Gastroesophageal sphincter (tissue), 4 donors: ENCODE measurements at regions not wholly inside any gene's neighbourhood (a gene's known extent, or its start where the extent isn't known, plus 50 kb on each side); places are given as distances from the start of the nearest gene placed in this dataset.
A peak's percentile ranks its signal among the peaks of the same experiment; 100 is the strongest.
"Not testable (repeated sequence)": the region's sequence is repeated elsewhere in the genome, so short reads cannot be mapped to it uniquely, and the experiment has no call there.

Source experiments
- ATAC-seq: fragments of 150-250 bp; one replicate; pipeline ENCODE4 v1.9.1; 2016; ENCODE audit warnings: mild to moderate bottlenecking, moderate library complexity
- H3K27ac ChIP-seq, 4 donors: fragments of 200-600 bp; sonication (generic) in 3 of 4; 1 replicate in 3 of 4; 2 replicates in 1 of 4; pipeline ENCODE4 v1.5.1; 2016 to 2019
- H3K27me3 ChIP-seq: fragments of 200-600 bp; sonication (generic); one replicate; pipeline ENCODE4 v1.5.1; 2019
- H3K36me3 ChIP-seq, 2 donors: fragments of 200-600 bp; sonication (generic); one replicate each; pipeline ENCODE4 v1.5.1; 2019; ENCODE audit warnings: control low read depth in 1 of 2
- H3K4me1 ChIP-seq, 3 donors: fragments of 200-600 bp; sonication (generic); 1 replicate in 2 of 3; 2 replicates in 1 of 3; pipeline ENCODE4 v1.5.1; 2016 to 2019; ENCODE audit warnings: control low read depth in 2 of 3
- H3K4me3 ChIP-seq, 2 donors: fragments of 200-600 bp; sonication (generic); one replicate each; pipeline ENCODE4 v1.5.1; 2019; ENCODE audit warnings: mild to moderate bottlenecking in 1 of 2, moderate library complexity in 1 of 2
- H3K9me3 ChIP-seq, 3 donors: fragments of 200-600 bp; sonication (generic); one replicate each; pipeline ENCODE4 v1.5.1; 2017 to 2019; ENCODE audit warnings: control low read depth in 2 of 3
- EP300 ChIP-seq: sonication (generic); formaldehyde crosslinking; IDR thresholded peaks from one replicate; pipeline ENCODE4 v1.6.1; 2017; ENCODE audit warnings: antibody characterized with exemption, mild to moderate bottlenecking
- POLR2A ChIP-seq, 2 donors: fragments of 450-650 bp; IDR thresholded peaks; one replicate each; pipeline ENCODE4 v1.6.1; 2017; ENCODE audit warnings: antibody characterized with exemption in 2 of 2, mild to moderate bottlenecking in 2 of 2, moderate library complexity in 1 of 2
- POLR2AphosphoS5 ChIP-seq: sonication (generic); formaldehyde crosslinking; IDR thresholded peaks from one replicate; pipeline ENCODE4 v1.6.1; 2017; ENCODE audit warnings: antibody characterized with exemption
- WGBS, 2 donors: methylation state at CpG; one replicate each; pipeline ENCODE4 v1.1.5; 2018; ENCODE audit warnings: low coverage in 1 of 2; 5-methylcytosine and 5-hydroxymethylcytosine counted together
- TF ChIP-seq, protein P1 (sequence below), 4 experiments: fragments of 200-600 bp in 2 of 4; fragments of 450-650 bp in 2 of 4; sonication (generic) in 1 of 4; IDR thresholded peaks; one replicate each; pipeline ENCODE4 v1.5.1; 2017 to 2019; ENCODE audit warnings: antibody characterized with exemption in 4 of 4, mild to moderate bottlenecking in 2 of 4, moderate library complexity in 2 of 4

GRCh38 chr15:45802140-45802539 is 167.3 kb downstream of the SQOR start:
- no peak for ATAC-seq
- WGBS, 2 donors, result 82 to 88% methylated on average over 2 to 3 of the region's 3 CpGs
- TF ChIP-seq EP300 (no peak), POLR2A (IDR thresholded peaks at IDR 0.05) (no peak), POLR2AphosphoS5 (no peak)
- TF ChIP-seq, protein P1, sequence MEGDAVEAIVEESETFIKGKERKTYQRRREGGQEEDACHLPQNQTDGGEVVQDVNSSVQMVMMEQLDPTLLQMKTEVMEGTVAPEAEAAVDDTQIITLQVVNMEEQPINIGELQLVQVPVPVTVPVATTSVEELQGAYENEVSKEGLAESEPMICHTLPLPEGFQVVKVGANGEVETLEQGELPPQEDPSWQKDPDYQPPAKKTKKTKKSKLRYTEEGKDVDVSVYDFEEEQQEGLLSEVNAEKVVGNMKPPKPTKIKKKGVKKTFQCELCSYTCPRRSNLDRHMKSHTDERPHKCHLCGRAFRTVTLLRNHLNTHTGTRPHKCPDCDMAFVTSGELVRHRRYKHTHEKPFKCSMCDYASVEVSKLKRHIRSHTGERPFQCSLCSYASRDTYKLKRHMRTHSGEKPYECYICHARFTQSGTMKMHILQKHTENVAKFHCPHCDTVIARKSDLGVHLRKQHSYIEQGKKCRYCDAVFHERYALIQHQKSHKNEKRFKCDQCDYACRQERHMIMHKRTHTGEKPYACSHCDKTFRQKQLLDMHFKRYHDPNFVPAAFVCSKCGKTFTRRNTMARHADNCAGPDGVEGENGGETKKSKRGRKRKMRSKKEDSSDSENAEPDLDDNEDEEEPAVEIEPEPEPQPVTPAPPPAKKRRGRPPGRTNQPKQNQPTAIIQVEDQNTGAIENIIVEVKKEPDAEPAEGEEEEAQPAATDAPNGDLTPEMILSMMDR (IDR thresholded peaks at IDR 0.05), result no peak
- H3K4me3 ChIP-seq, result no peak overlapping the region
- no peaks in the 10 kb centered on the region for H3K36me3 ChIP-seq
- no peaks in the 10 kb centered on the region for H3K9me3 ChIP-seq
- H3K4me1 ChIP-seq, result no peaks in the 10 kb centered on the region
- H3K27me3 ChIP-seq, result no peaks in the 10 kb centered on the region
- H3K27ac ChIP-seq, result no peak overlapping the region

GRCh38 chr15:45804028-45804427 is 169.2 kb downstream of the SQOR start:
- ATAC-seq, result no peak
- Histone ChIP-seq H3K9me3 (no peaks in the 10 kb centered on the region), H3K4me3 (no peak overlapping the region), H3K36me3 (no peaks in the 10 kb centered on the region), H3K4me1 (no peaks in the 10 kb centered on the region), H3K27ac (no peak overlapping the region), H3K27me3 (no peaks in the 10 kb centered on the region)
- 89 to 97% methylated on average over 3 of the region's 3 CpGs for WGBS, 2 donors
- TF ChIP-seq, protein P1 (IDR thresholded peaks at IDR 0.05), result no peak
- TF ChIP-seq EP300, result no peak
- no peak for TF ChIP-seq POLR2A (IDR thresholded peaks at IDR 0.05)
- no peak for TF ChIP-seq POLR2AphosphoS5

- no peak for ATAC-seq
- H3K4me3 ChIP-seq, result no peak overlapping the region
- 56 to 60% methylated on average over 3 to 5 of the region's 7 CpGs for WGBS, 2 donors
- TF ChIP-seq POLR2A (IDR thresholded peaks at IDR 0.05) (no peak), EP300 (no peak), POLR2AphosphoS5 (no peak)
- TF ChIP-seq, protein P1 (IDR thresholded peaks at IDR 0.05), result no peak
- no peak overlapping the region for H3K27ac ChIP-seq
- no peaks in the 10 kb centered on the region for H3K36me3 ChIP-seq
- H3K4me1 ChIP-seq, result no peaks in the 10 kb centered on the region
- no peaks in the 10 kb centered on the region for H3K27me3 ChIP-seq
- H3K9me3 ChIP-seq, result peaks cover 0 to 9% (median 0%) of the 10 kb centered on the region in 3 donors
Observed at GRCh38 chr15:45810201-45810600, 175.4 kb downstream of the SQOR start.

DNA sequence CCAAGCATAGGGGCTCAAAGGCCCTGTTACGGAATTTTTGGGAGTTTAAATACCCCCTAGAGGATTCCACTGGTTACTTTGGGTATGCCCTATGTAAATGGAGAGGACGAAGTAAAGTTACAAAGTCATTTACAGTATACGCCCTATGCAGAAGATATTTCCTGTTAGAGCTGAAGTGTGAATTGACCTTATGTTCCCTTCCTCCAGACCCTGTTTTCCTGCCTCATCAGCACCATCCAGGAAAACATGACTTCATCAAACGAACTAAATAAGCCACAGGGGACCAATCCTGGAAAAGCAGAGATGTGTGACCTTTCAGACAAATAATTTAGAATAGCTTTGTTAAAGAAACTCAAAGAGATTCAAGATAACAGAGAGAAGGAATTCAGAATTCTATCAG is 177.4 kb downstream of the SQOR start:
- Histone ChIP-seq H3K4me3 (no peak overlapping the region), H3K9me3 (peaks cover 0 to 13% (median 0%) of the 10 kb centered on the region in 3 donors), H3K27ac (no peak overlapping the region), H3K27me3 (no peaks in the 10 kb centered on the region), H3K4me1 (no peaks in the 10 kb centered on the region), H3K36me3 (no peaks in the 10 kb centered on the region)
- 40 to 50% methylated on average over 3 to 4 of the region's 4 CpGs for WGBS, 2 donors
- ATAC-seq, result peak; percentile 34
- no peak for TF ChIP-seq POLR2AphosphoS5
- TF ChIP-seq, protein P1 (IDR thresholded peaks at IDR 0.05), result no peak
- TF ChIP-seq POLR2A (IDR thresholded peaks at IDR 0.05), result no peak

GRCh38 chr15:45817578-45817977 is 182.7 kb downstream of the SQOR start:
- peaks cover 0 to 13% (median 0%) of the 10 kb centered on the region in 3 donors for H3K9me3 ChIP-seq
- not testable (repeated sequence) for H3K36me3 ChIP-seq, H3K4me1 ChIP-seq, ATAC-seq, H3K27ac ChIP-seq, H3K27me3 ChIP-seq, H3K4me3 ChIP-seq
- 71 to 85% methylated on average over 2 of the region's 2 CpGs for WGBS, 2 donors

DNA sequence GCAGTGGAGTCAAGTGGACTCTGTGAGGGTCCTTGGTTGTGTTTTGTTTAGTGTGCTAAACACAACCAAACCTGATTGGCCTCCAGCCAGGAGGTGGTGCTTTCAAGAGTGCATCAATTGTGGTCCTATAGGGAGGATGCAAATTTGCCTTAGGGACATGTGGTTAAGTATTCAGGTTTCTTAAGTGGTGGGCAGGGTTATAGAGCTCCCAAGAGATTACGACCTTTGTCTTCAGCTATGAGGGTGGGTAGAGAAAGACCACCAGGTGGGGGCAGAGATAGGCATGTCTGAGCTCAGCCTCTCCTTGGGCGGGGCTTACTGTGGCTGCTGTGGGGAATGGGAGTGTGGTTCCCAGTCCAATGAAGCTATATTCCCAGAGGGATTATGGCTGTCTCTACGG is 186.6 kb downstream of the SQOR start:
- TF ChIP-seq POLR2AphosphoS5 (no peak), EP300 (no peak), POLR2A (IDR thresholded peaks at IDR 0.05) (no peak)
- TF ChIP-seq, protein P1 (IDR thresholded peaks at IDR 0.05), result no peak
- Histone ChIP-seq H3K27me3 (no peaks in the 10 kb centered on the region), H3K4me3 (no peak overlapping the region), H3K36me3 (no peaks in the 10 kb centered on the region), H3K9me3 (no peaks in the 10 kb centered on the region), H3K4me1 (no peaks in the 10 kb centered on the region), H3K27ac (no peak overlapping the region)
- 80% methylated on average over 1 of the region's 3 CpGs; no CpG with 5 or more reads in 1 of the 2 donors for WGBS, 2 donors
- no peak for ATAC-seq

DNA sequence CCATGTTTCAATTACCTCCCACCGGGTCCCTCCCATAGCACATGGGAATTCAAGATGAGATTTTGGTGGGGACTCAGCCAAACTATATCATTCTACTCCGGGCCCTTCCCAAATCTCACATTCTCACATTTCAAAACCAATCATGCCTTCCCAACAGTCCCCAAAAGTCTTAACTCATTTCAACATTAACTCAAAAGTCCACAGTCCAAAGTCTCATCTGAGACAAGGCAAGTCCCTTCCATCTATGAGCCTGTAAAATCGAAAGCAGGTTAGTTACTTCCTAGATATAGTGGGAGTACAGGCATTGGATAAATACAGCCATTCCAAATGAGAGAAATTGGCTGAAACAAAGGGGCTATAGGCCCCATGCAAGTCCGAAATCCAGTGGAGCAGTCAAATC is 188.1 kb downstream of the SQOR start:
- H3K27me3 ChIP-seq, ATAC-seq, H3K9me3 ChIP-seq, H3K36me3 ChIP-seq, H3K27ac ChIP-seq, H3K4me1 ChIP-seq, H3K4me3 ChIP-seq: not testable (repeated sequence)
- 72 to 82% methylated on average over 3 of the region's 4 CpGs for WGBS, 2 donors
